ENCODE measurements at regions not wholly inside any gene's neighbourhood (a gene's known extent, or its start where the extent isn't known, plus 50 kb on each side); places are given as distances from the start of the nearest gene placed in this dataset.

GRCh38 chr5:109570362-109570874 is 119.3 kb upstream of the MAN2A1 start:
- no peak for TF ChIP-seq CTCF (IDR thresholded peaks at IDR 0.05 in 4 of 5, conservative IDR thresholded peaks at IDR 0.05 in 1 of 5)
- TF ChIP-seq POLR2A (IDR thresholded peaks at IDR 0.05) = no peak
